Stomach (tissue), 4 donors: ENCODE measurements at regions not wholly inside any gene's neighbourhood (a gene's known extent, or its start where the extent isn't known, plus 50 kb on each side); places are given as distances from the start of the nearest gene placed in this dataset.

Source experiments
- EP300 ChIP-seq: sonication (generic); formaldehyde crosslinking; IDR thresholded peaks from one replicate; pipeline ENCODE4 v1.6.1; 2017; ENCODE audit warnings: antibody characterized with exemption
- POLR2A ChIP-seq, 4 donors: fragments of 450-650 bp; IDR thresholded peaks; one replicate each; pipeline ENCODE4 v1.6.1; 2016; ENCODE audit warnings: antibody characterized with exemption in 4 of 4, control low read depth in 2 of 4, mild to moderate bottlenecking in 1 of 4, moderate library complexity in 1 of 4
- TF ChIP-seq, protein P1 (sequence below), 7 experiments: fragments of 450-650 bp in 4 of 7; fragments of 200-600 bp in 3 of 7; sonication (generic) in 3 of 7; IDR thresholded peaks; one replicate each; pipeline ENCODE4 v1.5.1; 2016 to 2019; ENCODE audit warnings: antibody characterized with exemption in 7 of 7, control low read depth in 2 of 7, mild to moderate bottlenecking in 1 of 7

DNA sequence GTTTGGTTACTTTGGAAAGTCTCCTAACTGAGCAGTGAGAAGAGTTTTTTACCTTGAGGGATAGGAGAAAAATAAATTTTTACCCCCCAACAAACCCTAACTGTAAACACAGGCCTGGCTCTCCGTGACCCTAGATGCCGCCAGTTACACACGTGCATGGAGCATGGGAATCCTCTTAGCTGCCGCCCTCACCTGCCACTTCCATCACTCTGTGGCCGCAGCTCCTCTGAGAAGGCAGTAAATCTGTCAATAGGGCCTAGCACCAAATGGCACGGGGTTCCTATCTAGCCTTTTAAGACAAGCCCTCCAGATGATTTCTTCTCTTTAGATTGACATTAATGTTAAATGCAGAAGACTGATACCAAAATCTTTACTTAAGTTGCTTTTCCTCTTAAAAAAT lies 330.3 kb upstream of the FAM241A start:
- TF ChIP-seq, protein P1, sequence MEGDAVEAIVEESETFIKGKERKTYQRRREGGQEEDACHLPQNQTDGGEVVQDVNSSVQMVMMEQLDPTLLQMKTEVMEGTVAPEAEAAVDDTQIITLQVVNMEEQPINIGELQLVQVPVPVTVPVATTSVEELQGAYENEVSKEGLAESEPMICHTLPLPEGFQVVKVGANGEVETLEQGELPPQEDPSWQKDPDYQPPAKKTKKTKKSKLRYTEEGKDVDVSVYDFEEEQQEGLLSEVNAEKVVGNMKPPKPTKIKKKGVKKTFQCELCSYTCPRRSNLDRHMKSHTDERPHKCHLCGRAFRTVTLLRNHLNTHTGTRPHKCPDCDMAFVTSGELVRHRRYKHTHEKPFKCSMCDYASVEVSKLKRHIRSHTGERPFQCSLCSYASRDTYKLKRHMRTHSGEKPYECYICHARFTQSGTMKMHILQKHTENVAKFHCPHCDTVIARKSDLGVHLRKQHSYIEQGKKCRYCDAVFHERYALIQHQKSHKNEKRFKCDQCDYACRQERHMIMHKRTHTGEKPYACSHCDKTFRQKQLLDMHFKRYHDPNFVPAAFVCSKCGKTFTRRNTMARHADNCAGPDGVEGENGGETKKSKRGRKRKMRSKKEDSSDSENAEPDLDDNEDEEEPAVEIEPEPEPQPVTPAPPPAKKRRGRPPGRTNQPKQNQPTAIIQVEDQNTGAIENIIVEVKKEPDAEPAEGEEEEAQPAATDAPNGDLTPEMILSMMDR (IDR thresholded peaks at IDR 0.05): no peak
- no peak for TF ChIP-seq EP300
- no peak for TF ChIP-seq POLR2A (IDR thresholded peaks at IDR 0.05)
